Hindlimb muscle (tissue), 1 donor: ENCODE measurements at regions not wholly inside any gene's neighbourhood (a gene's known extent, or its start where the extent isn't known, plus 50 kb on each side); places are given as distances from the start of the nearest gene placed in this dataset.

ENCODE experiments used
- DNase-seq: peaks from one replicate; pipeline ENCODE4 v3.0.0-alpha.2; 2013

DNA sequence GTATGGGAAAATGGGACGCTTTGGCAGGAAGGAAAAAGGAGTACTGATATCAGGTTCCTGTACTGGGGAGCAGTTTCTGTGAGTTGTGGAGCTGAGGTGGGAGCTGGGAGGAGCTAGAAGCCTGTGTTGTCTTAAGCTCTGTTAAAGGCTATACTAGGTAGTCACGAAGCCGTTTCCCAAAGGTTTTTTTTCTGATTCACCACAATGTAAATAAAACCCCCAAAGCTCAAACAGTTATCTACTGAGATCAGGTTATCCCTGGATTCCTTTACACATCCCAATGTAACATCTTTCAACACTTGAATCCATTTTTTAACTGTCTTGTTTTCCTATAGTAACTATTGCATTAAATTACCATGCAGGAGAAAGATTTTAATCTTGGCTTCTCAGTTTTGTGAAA lies 297.4 kb upstream of the SFRP2 start:
- DNase-seq: no peak

DNA sequence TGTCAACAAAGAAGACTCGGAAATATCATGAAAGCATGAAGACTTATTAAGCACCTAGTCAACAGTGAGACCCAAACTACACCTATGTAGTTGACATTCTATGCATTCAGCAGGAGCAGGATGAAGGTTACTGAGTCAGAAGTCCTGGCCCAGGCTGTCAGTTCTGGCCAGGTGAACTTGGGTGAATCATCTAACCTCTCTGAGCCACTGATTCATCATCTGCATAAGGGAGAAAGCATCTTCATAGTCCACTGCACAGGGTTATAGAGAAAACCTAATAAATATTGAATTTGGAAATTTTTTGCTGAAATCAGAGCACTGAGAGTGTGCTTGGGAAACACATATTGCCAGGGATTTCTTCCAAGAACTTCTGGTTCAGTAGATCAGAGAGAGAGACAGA lies 296.0 kb upstream of the SFRP2 start:
- DNase-seq: peak; percentile 17

DNA sequence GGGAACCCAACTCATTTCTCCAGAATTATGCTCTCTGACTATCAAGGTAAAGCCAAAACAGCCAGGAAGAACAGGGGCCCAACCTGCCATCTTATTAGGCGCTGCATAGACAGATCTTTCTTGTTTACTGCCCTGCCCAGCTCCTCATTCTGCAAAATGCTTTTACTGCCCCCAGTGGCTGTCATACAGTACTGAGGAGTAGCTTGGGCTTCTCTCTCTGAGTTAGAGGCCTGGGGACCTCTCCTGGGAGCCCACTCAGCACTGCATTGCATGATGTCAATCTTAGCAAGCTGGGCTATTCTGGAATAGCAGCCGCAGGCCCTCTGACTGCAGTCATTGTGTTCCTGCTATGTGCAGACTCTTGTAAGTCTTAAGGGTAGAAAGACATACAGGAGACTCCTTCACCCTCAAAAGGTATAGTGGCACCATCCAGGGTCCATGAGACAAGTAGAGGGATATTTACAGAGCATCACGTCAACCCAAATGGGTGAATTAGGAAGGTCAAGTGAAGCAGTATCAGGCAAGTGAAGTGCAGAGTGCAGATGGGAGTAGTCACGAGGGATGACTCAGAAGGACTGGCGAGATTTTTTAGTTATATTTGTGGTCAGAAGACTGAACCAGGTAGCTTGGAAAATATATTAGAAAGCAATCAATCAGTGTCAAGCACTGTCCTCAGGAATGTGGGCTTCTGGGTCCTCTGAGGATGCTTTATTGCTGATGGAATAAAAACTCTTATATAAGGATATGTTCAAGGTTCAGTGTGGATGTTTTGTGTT lies 294.1 kb upstream of the SFRP2 start:
- peak; percentile 11 for DNase-seq

DNA sequence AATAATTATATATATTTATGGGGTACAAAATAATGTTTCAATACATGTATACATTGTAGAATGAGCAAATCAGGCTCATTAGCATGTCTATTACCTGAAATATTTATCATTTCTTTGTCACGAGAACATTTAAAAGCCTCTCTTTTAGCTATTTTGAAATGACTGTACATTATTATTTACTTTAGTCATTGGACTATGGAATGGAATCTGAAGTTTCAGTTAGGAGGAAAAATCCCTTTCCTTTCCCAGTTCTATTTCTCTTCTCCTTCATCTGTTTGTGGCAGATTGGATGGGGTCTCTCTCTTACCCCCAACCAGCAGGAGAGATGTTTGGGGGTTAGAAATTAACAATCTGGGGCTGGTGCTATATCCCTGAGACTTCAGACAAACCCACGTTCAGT lies 292.5 kb upstream of the SFRP2 start:
- no peak for DNase-seq

DNA sequence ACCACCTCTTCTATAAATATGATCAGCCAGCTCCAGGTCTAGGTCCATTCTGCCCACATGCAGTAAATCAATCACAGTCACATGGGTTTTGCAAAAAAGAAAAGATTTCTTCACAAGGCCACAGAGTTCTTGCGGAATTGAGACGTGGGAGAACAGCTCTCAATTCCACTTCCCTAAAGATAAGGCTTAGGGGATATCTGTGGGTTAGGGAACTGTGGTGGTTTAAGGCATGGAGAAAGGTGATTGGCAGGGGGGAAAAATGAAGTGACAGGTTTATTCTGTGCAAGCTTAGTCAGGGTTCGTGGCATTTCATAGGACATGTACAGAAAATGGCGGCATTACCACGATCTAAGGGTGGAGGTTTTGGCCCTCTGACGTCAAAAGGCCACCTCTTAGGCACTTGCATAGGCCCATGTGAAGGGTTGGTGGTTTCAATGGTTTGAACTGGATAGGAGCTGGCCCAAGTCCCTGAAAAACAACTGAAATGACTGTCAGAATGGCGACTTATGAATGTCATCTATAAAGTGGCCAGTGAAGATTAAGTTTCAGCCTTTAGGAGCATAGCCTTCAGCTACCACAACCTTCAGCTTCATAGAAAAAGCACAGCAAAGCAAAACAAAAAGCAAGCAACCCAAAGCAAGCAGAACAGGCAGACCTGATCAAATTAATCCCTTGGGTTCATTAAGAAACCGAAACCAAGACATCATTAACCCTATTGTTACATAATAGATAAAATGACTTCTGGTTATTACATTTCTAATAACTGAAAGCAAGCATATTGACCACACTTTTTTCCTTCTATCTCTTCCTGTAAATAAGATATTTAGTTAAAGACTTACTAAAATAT lies 289.8 kb upstream of the SFRP2 start:
- DNase-seq: no peak

DNA sequence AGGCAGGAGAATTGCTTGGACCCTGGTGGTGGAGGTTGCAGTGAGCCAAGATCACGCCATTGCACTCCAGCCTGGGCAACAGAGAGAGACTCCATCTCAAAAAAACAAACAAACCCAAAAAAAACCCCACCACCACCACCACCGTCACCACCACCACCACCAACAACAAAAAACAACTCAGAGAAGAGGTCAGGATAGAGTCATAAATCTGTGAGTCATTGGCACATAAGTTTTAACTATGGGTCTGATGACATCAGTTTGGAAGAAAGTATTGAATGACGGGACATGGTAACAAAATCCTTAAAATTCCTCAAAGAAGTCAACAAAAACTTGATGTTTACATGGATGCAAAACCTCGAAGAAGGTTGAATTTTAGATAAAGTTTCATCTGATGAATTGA lies 288.0 kb upstream of the SFRP2 start:
- DNase-seq: no peak

DNA sequence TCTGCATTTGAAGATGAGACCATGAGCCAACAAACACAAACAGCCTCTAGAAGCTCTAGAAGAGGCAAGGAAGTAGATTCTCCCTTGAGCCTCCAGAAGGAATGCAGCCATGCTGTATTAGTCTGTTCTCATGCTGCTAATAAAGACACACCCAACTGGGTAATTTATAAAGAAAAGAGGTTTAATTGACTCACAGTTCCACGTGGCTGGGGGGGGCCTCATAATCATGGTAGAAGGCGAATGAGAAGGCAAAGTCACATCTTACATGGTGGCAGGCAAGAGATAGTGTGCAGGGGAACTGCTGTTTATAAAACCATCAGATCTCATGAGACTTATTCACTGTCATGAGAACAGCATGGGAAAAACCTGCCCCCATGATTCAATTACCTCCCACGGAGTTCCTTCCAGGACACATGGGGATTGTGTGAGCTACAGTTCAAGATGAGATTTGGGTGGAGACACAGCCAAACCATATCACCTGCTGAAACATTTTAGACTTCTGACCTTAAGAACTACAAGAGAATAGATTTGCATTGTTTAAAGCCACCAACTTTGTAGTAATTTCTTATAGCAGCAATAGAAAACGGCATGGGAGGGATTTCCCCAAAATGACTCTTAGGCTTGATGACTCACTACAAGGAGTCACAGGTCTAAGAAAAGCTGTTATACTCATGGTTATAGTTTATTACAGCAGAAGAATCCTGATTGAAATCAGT lies 284.4 kb upstream of the SFRP2 start:
- no peak for DNase-seq

DNA sequence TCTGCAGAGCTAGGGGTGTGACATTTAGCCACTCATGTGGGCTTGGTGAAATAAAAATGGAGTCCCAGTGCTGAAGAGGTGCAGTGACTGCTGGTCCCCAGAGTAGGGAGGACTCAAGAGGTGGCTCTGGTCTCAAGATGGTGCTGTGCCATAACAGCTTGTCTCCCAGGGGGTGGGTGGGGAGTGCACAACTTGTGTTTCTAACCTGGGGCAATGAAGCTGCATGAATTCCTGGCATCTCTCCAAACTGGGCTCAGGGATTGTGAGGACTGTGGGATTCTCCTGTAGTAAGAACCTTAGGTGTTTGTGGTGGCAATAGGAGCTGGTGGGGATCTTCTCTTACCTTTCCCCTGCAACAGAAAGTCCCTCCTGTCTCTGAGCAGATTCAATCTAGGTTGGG lies 278.9 kb upstream of the SFRP2 start:
- no peak for DNase-seq

DNA sequence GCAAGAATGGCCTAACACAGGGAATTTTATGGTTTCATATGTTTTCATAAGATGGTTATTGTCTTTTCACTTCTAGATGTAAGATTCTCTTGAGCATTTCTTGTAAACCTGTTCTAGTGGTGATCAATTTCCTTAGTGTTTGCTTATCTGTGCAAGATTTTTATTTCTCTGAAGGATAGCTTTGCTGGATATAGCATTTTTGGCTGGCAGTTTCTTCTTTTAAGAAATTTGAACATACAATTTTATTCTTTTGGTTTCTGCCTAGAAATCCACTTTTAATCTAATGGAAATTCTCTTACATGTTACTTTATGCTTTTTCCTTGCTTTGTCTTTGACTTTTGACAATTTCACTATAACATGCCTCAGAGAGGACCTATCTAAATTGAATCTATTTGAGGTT lies 276.5 kb upstream of the SFRP2 start:
- no peak for DNase-seq

DNA sequence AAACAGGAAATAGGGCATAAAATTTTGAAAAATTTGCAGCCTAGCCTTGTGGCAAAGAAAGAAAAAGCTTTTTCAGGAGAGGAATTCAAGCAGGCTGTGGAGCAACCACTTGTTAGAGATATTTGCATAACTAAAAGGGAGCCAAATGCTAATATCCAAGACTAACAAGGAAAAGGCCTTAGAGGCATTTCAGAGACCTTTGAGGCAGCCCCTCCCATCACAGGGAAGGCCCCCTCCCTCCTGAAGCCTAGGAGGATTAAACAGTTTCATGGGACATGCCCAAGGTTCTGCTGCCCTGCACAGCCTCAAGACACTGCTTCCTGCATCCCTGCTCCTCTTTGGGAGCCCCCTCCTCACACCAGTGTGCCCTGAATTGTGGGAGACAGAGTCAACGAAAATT lies 275.4 kb upstream of the SFRP2 start:
- DNase-seq: no peak

DNA sequence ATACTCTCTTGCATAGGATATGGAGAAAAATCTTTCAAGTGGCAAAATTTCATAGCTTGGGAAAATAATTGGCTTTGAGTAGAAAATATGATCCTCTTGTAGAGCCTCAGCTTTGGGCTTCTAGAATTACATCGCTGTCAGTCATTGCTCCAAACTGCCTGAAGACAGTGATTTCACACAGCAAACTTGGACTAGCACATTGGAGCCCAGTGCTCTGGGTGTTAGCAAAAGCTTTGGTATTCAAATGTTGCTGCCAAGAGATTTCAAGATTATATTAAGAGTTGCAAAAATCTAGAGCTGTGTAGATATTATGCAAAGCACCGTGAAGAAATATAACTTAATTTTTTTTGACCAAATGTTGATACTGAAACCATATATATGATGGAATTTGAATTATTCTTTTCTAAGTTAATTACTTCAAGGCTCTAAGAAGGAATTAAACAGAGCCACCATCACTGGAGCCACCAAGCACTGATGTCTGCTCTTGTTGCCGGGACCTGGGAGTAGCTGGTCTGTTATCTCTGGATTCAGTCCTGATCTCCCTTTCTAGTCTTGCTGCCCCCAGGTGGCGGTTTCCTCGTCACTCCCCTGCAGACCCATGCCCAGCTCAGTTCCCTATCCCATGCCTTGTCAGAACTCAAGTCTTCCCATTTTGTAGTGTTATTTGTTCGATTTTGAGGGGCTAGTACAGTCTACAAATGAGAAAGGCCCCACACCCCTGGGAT lies 260.7 kb upstream of the SFRP2 start:
- no peak for DNase-seq

DNA sequence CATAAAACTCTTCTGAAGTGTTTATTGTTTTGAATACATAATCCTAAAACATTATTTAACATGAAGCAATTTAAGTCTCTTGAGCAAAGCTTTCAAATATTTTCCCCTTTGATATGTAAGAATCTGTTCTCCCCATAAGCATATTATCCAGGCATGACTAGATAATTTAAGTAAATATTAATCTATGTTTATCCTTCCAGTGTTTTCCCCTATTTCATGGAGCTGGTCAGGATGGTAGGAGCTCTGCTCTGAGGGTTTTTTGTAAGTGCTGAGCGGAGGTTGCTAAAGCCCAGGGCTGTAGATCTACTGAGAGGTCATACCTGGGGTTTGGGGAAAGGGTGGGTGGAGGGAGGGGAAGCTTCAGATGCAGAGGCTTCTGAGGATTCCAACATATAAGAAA lies 258.9 kb upstream of the SFRP2 start:
- DNase-seq: no peak

DNA sequence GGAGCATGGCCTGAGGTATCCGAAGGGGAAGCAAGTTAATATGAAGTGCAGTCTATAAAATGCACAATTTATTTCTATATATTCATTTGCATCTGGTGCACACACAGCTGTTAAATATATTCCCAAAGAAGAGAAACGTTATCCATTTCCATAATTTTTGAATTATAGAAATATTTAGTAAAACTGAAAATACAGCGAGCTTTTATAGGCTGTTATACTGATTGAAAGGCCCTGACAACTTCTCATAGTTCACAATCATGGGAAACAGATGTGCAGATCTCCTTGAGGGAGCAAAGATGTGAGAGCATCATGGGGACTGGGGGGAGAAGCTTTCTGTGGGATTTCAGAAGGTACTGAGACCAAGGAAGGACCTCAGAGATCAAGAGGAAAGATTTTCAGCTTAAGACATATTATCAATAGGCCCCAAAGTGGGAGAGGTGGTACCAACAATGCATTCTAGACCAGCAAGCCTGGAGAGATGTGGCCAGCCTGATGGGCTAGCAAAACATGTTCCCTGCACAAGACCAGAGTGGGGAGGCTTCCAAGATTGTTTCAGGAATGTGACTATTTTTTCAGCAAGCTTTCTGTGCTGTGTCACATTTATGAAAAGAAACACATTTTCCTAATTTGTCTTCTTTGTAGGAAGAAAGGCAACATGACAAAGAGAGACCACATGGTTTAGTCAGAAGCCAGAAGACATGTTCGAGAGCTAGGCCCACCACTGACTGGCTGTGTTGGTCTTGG lies 256.0 kb upstream of the SFRP2 start:
- peak; percentile 26 for DNase-seq

DNA sequence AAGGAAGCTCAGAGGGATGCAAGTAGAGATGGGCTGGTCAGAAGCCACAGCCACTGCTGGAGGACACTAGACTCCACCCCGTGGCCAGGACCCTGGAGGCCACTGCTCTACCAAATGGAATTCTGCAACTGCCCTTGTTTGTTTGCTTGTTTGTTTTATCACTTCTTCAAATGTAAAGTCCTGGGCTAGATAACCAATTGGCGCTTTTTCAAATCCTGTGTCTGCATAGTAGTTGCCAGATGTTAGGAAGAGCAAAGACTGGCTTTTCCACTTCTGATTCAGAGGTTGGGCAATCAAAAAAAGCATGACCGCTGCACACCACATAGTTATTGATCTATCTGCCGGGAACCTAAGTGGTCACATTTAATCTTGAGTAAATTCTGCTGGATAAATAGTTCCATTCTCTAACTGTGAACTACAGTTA lies 255.2 kb upstream of the SFRP2 start:
- DNase-seq: no peak

DNA sequence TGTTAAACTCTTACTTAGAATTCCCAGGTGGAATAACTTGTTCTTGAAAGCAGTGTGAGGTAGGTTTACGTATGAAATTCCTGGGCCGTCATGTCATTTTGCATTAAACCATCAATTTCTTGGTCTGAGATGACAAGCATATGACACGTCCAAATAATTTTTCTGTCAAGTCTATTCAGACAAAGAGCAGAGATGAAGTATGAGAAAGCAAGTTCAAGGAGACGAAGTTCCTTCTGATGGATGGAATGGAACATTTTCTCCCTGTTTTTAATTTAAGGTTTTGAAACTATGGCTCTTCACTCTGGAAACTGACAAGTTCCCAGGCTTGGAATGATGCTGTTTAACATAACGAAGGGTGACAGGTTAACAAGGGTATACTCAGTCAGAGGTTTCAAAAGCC lies 252.8 kb upstream of the SFRP2 start:
- no peak for DNase-seq

DNA sequence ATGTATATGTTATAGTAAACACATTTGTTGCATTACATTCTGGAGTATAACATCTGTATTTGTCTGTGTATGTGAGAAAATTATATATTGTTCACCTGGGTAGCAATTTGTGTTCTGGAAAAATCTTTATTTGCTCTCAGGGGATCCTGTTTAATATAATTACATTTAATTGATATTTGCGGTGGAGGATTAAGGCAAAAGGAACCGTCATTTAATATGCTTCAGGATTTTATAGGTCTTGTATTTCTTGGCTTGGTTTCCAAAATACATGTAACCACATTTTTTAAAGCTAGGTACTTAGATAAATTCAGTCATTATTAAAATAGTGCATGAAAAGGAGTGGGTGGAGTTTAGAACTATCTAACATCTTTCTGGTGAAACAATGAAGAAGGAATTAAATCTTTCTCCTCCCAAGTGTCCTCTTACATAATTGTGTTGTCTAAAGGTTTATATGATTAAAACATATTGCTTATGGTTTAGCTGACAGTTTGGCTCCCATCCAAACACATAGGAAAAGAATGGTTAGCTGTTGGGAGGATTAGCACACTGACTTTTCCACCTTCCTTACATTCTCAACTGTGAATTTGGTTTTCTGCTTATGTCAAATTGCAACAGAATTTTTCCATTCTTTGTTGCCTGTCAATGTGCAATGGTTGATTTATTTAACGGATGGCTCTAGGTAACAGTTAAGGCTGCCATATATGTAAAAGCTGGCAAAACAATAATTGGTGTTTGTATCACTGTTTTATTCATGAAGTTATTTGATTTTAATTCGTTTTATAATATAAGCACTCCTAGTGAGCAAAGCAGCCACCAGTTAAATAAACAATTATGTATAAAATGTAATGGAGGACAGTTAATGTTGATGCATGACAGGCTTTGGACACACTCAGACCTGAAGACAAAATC lies 250.8 kb upstream of the SFRP2 start:
- no peak for DNase-seq

DNA sequence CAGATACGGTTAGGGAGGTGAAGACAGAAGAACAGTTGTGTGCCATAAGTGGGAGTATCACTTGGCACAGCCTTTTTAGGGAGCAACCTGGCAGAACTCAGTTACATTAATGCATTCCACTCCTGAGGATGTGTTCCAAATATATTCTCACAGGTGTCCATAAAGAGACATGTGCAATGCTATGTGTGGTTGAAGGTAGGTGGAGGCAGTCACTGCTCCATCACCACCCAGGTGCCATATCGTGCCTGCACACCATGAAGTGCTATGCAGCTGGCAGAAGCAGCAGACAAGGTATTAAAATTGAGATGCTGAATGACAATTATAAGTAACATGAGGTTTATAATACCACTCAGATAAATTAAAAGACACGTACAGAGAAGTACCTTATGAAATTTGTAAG lies 248.0 kb upstream of the SFRP2 start:
- DNase-seq: no peak

DNA sequence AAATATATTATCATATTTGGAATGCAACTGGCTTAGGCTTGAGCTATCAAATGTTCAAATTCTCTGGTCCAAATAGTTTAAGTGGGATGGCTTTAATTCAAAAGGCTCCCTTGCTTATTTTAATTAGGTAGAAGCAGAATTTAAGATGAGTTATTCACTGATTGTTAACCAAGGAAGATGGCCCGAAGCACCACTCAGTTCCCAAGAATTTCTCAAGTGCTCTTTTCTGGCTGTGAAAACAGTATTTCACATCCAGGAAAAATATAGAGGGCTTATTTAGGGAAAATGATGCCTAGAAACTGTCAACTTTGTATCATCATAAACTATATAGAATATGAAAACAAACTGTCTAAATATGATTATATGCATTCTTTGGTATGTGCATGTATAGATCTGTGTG lies 246.5 kb upstream of the SFRP2 start:
- no peak for DNase-seq

DNA sequence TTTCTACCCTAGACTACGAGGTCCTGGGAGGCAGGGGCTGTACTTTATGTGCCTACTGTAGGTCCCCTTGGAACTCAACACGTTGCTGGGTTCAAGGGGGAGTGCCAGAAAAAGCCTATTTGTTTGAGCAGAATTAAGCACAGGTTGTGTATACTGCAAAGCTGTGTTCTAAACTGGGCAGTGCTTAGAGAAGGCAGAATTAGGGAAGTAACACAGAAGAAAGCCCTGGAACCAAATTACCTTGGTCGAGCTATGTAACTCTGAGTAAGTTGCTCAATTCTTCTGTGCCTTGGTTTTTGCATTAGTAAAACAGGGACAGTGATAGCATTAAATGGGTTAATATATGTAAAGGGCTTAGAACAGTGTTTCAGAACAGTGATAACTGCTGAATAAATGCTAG lies 245.0 kb upstream of the SFRP2 start:
- no peak for DNase-seq

DNA sequence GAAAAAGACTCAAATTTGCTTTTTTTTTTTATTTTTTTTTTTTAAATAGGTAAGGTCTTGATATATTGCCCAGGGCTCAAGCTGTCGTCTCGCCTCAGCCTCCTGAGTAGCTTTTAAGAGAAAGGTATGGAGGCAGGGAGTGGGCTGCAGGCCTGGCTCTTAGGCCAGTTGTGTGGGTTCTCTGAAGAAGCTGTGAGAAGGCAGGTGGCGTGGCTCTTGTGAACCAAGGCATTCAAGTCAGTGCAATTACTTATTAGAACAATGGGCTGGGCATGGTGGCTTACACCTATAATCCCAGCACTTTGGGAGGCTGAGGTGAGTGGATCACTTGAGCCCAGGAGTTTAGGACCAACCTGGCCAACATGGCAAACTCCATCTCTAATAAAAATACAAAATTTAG lies 244.0 kb upstream of the SFRP2 start:
- no peak for DNase-seq

DNA sequence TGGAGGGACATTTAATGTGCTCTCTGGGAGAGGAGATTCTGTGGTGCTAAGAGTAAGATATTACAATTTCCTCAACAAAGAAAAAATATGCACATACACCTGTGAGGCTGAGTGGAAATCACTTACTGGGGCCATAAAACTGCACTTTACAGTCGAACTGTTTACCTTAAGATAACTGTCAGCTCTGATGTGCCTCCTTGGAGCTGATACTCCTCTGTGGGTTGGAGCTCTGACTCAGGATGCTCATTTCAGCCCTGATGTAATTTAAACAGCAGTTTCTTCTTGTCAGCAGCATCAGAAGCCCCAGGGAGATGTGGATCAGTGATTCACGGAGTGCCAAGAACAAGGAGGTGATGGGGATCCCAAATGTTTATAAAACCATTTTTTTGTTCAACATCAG lies 241.9 kb upstream of the SFRP2 start:
- no peak for DNase-seq
